GM18861 (cell line): ENCODE measurements at regions not wholly inside any gene's neighbourhood (a gene's known extent, or its start where the extent isn't known, plus 50 kb on each side); places are given as distances from the start of the nearest gene placed in this dataset.

Experiments used
- ATAC-seq: cut with Tn5 transposase; IDR thresholded peaks from one replicate; pipeline ENCODE4 v1.9.1; 2021; ENCODE audit not compliant: unreplicated experiment

GRCh38 chr17:77853191-77853977 is 105.1 kb upstream of the TNRC6C start:
- no peak for ATAC-seq

- no peak for ATAC-seq
Observed at GRCh38 chr17:77854083-77854758, 104.3 kb upstream of the TNRC6C start.

- ATAC-seq = no peak
Observed at GRCh38 chr17:77854759-77855745, 103.5 kb upstream of the TNRC6C start.

GRCh38 chr17:77856551-77857305 is 101.8 kb upstream of the TNRC6C start:
- no peak for ATAC-seq

GRCh38 chr17:77857306-77857555 is 101.3 kb upstream of the TNRC6C start:
- ATAC-seq = no peak

- ATAC-seq = no peak
Observed at GRCh38 chr17:77857613-77858012, 100.9 kb upstream of the TNRC6C start.

GRCh38 chr17:77858291-77859034 is 100.0 kb upstream of the TNRC6C start:
- no peak for ATAC-seq

GRCh38 chr17:77859035-77859810 is 99.3 kb upstream of the TNRC6C start:
- ATAC-seq = no peak

GRCh38 chr17:77861133-77861695 is 97.3 kb upstream of the TNRC6C start:
- ATAC-seq = no peak

- no peak for ATAC-seq
Observed at GRCh38 chr17:77861981-77862645, 96.4 kb upstream of the TNRC6C start.

- no peak for ATAC-seq
Observed at GRCh38 chr17:77862890-77863813, 95.4 kb upstream of the TNRC6C start.

GRCh38 chr17:77863814-77864161 is 94.7 kb upstream of the TNRC6C start:
- ATAC-seq = no peak

GRCh38 chr17:77864234-77865111 is 94.0 kb upstream of the TNRC6C start:
- ATAC-seq = no peak

GRCh38 chr17:77865112-77865611 is 93.3 kb upstream of the TNRC6C start:
- ATAC-seq = no peak

- no peak for ATAC-seq
Observed at GRCh38 chr17:77865716-77866115, 92.8 kb upstream of the TNRC6C start.

GRCh38 chr17:77867308-77867781 is 91.2 kb upstream of the TNRC6C start:
- no peak for ATAC-seq
